ENCODE measurements at regions not wholly inside any gene's neighbourhood (a gene's known extent, or its start where the extent isn't known, plus 50 kb on each side); places are given as distances from the start of the nearest gene placed in this dataset.
"Not testable (repeated sequence)": the region's sequence is repeated elsewhere in the genome, so short reads cannot be mapped to it uniquely, and the experiment has no call there.

- Mint-ChIP-seq H3K27me3 (ENCODE audit: low read depth) (no peaks in the 10 kb centered on the region), H3K9me3 (no peaks in the 10 kb centered on the region), H3K36me3 (ENCODE audit: insufficient read depth in 2 of 2) (no peaks in the 10 kb centered on the region), H3K27ac (no peak overlapping the region), H3K4me3 (no peak overlapping the region), H3K4me1 (ENCODE audit: low read depth) (peaks cover 5% of the 10 kb centered on the region)
- DNase-seq (no peak), ATAC-seq (replicated peaks in 1 of 2) (no peak)
Observed at GRCh38 chr16:29311461-29312344, 94.8 kb downstream of the NPIPB11 start.

GRCh38 chr16:29310852-29311314 lies 95.6 kb downstream of the NPIPB11 start:
- Mint-ChIP-seq H3K36me3 (ENCODE audit: insufficient read depth in 2 of 2) (no peaks in the 10 kb centered on the region), H3K4me3 (no peak overlapping the region), H3K9me3 (no peaks in the 10 kb centered on the region), H3K27me3 (ENCODE audit: low read depth) (no peaks in the 10 kb centered on the region), H3K4me1 (ENCODE audit: low read depth) (no peaks in the 10 kb centered on the region), H3K27ac (no peak overlapping the region)
- DNase-seq (no peak), ATAC-seq (replicated peaks in 1 of 2) (no peak)

GRCh38 chr16:29310243-29310642 lies 96.3 kb downstream of the NPIPB11 start:
- not testable (repeated sequence) for H3K4me1 Mint-ChIP-seq (ENCODE audit: low read depth); H3K9me3 Mint-ChIP-seq; DNase-seq; ATAC-seq (replicated peaks in 1 of 2); H3K36me3 Mint-ChIP-seq (ENCODE audit: insufficient read depth in 2 of 2); H3K27me3 Mint-ChIP-seq (ENCODE audit: low read depth); H3K4me3 Mint-ChIP-seq; H3K27ac Mint-ChIP-seq

- H3K4me1 Mint-ChIP-seq (ENCODE audit: low read depth); DNase-seq; H3K9me3 Mint-ChIP-seq; H3K36me3 Mint-ChIP-seq (ENCODE audit: insufficient read depth in 2 of 2); H3K4me3 Mint-ChIP-seq; ATAC-seq (replicated peaks in 1 of 2); H3K27ac Mint-ChIP-seq; H3K27me3 Mint-ChIP-seq (ENCODE audit: low read depth): not testable (repeated sequence)
Observed at GRCh38 chr16:29309601-29310000, 96.9 kb downstream of the NPIPB11 start.

GRCh38 chr16:29308644-29309546 lies 97.6 kb downstream of the NPIPB11 start:
- Mint-ChIP-seq H3K4me3 (no peak overlapping the region), H3K36me3 (ENCODE audit: insufficient read depth in 2 of 2) (no peaks in the 10 kb centered on the region), H3K27ac (no peak overlapping the region), H3K27me3 (ENCODE audit: low read depth) (no peaks in the 10 kb centered on the region), H3K4me1 (ENCODE audit: low read depth) (no peaks in the 10 kb centered on the region), H3K9me3 (no peaks in the 10 kb centered on the region)
- ATAC-seq (replicated peaks in 1 of 2), result no peak
- no peak for DNase-seq

DNA sequence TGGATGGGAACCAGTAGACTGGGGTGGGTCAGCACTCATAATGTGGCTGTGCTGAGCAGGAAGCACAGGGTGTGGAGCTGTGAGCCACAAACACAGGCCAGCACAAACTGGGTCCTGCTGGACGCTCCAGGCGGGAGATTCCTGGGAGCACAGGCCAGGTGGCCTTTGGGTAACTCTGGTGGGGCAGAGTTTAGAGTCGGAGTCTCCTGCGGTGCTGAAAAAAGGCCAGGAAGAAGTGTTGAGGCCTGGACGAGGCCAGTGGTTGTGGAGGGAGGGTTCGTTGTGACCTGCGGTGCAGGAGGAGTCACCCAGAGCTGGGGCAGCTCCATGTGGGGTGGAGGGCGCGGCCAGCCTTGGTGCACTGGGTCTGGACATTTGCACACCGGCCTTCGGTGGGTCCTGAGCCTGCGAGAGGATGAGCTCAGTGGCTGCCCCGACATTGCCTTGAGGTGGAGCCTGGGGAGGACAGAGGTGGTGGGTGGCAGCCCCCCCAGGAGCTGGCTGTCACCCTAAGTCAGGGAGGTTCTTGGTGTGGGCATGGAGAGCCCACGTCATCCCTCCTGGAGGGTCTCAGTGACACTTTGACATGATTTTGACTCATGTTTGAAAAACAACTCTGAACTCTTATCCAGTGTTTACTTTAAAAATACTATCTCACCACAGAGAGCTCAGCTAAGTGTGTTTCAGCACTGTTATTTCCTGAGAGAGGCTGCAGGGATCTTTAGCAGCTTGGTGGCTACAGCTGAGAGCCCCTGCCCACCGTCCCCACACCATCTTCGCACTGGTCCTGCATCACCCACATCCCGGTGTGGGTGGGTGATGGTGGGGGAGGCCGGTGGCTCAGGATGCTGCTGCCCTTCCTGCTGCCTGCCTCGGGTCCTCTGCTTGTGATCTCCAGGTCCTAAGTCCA lies 98.7 kb downstream of the NPIPB11 start:
- Mint-ChIP-seq H3K4me1 (ENCODE audit: low read depth) (no peaks in the 10 kb centered on the region), H3K27me3 (ENCODE audit: low read depth) (no peaks in the 10 kb centered on the region), H3K36me3 (ENCODE audit: insufficient read depth in 2 of 2) (no peaks in the 10 kb centered on the region), H3K4me3 (no peak overlapping the region), H3K27ac (no peak overlapping the region), H3K9me3 (no peaks in the 10 kb centered on the region)
- DNase-seq (no peak), ATAC-seq (replicated peaks in 1 of 2) (no peak)

GRCh38 chr16:29306943-29307597 lies 99.4 kb downstream of the NPIPB11 start:
- Mint-ChIP-seq H3K4me1 (ENCODE audit: low read depth) (no peaks in the 10 kb centered on the region), H3K27ac (peak overlapping the region; percentile 61)

GRCh38 chr16:29306201-29306600 lies 100.3 kb downstream of the NPIPB11 start:
- Mint-ChIP-seq H3K36me3 (ENCODE audit: insufficient read depth in 2 of 2) (peaks cover 0 to 2% of the 10 kb centered on the region in 2 donors), H3K27me3 (ENCODE audit: low read depth) (no peaks in the 10 kb centered on the region), H3K9me3 (no peaks in the 10 kb centered on the region), H3K4me1 (ENCODE audit: low read depth) (no peaks in the 10 kb centered on the region), H3K27ac (no peak overlapping the region), H3K4me3 (no peak overlapping the region)
- DNase-seq, result no peak
- ATAC-seq (replicated peaks in 1 of 2), result no peak

More at GRCh38 chr16:29306943-29307597, 99.4 kb downstream of the NPIPB11 start:
- Mint-ChIP-seq H3K27me3 (ENCODE audit: low read depth) (no peaks in the 10 kb centered on the region), H3K36me3 (ENCODE audit: insufficient read depth in 2 of 2) (peaks cover 0 to 2% of the 10 kb centered on the region in 2 donors), H3K9me3 (no peaks in the 10 kb centered on the region), H3K4me3 (no peak overlapping the region)
- no peak for DNase-seq
- ATAC-seq (replicated peaks in 1 of 2), result no peak

DNA sequence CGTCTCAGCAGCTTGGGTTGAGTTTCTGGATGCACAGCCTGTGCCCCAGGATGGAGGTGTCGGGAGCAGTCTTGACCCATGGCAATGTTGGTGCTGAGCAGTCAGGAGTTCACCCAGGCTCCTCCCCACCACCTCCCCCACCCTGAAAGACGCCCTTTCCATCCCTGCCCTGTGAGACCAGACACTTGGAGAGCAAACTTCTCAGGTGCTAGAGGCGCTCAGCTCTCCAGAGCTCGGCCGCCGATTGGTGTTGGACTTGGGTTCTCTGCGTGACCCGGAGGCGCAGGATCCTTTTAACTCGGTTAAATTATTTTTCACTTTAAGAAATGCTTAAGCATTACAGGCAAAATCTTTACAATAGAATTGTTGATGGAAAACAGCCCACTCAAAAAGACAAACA lies 101.5 kb downstream of the NPIPB11 start:
- ATAC-seq (replicated peaks in 1 of 2); H3K4me1 Mint-ChIP-seq (ENCODE audit: low read depth); H3K4me3 Mint-ChIP-seq: not testable (repeated sequence)

GRCh38 chr16:29304251-29304650 lies 102.3 kb downstream of the NPIPB11 start:
- Mint-ChIP-seq H3K9me3 (no peaks in the 10 kb centered on the region), H3K27me3 (ENCODE audit: low read depth) (no peaks in the 10 kb centered on the region), H3K4me3 (no peak overlapping the region), H3K36me3 (ENCODE audit: insufficient read depth in 2 of 2) (peaks cover 0 to 2% of the 10 kb centered on the region in 2 donors), H3K27ac (no peak overlapping the region), H3K4me1 (ENCODE audit: low read depth) (no peaks in the 10 kb centered on the region)
- DNase-seq (no peak), ATAC-seq (replicated peaks in 1 of 2) (no peak)

More for the DNA sequence above, 101.5 kb downstream of the NPIPB11 start:
- H3K9me3 Mint-ChIP-seq; H3K27ac Mint-ChIP-seq; H3K27me3 Mint-ChIP-seq (ENCODE audit: low read depth); H3K36me3 Mint-ChIP-seq (ENCODE audit: insufficient read depth in 2 of 2); DNase-seq: not testable (repeated sequence)

GRCh38 chr16:29303520-29303919 lies 103.0 kb downstream of the NPIPB11 start:
- Mint-ChIP-seq H3K36me3 (ENCODE audit: insufficient read depth in 2 of 2) (peaks cover 0 to 2% of the 10 kb centered on the region in 2 donors), H3K9me3 (no peaks in the 10 kb centered on the region), H3K4me3 (no peak overlapping the region), H3K27me3 (ENCODE audit: low read depth) (no peaks in the 10 kb centered on the region), H3K27ac (no peak overlapping the region), H3K4me1 (ENCODE audit: low read depth) (no peaks in the 10 kb centered on the region)
- ATAC-seq (replicated peaks in 1 of 2) (no peak), DNase-seq (no peak)

DNA sequence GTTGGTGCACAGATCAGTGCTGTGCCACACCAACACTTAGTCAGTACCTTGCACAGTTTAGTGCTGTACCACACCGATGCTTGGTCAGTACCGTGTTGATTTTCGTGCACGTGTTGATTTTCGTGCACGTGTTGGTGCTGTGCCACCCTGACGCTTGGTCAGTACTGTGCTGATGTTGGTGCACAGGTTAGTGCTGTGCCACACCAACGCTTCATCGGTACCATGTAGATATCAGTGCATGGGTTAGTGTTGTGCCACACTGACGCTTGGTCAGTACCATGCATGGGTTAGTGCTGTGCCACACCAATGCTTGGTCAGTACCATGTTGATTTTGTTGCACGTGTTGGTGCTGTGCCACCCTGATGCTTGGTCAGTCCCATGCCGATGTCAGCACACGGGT lies 103.5 kb downstream of the NPIPB11 start:
- ATAC-seq (replicated peaks in 1 of 2) (no peak), DNase-seq (no peak)
- Mint-ChIP-seq H3K4me3 (no peak overlapping the region), H3K4me1 (ENCODE audit: low read depth) (no peaks in the 10 kb centered on the region), H3K9me3 (peaks cover 0 to 1% of the 10 kb centered on the region in 2 donors), H3K27me3 (ENCODE audit: low read depth) (no peaks in the 10 kb centered on the region), H3K36me3 (ENCODE audit: insufficient read depth in 2 of 2) (peaks cover 0 to 2% of the 10 kb centered on the region in 2 donors), H3K27ac (no peak overlapping the region)

All from activated T-cell treated with anti-CD3 and anti-CD28 coated beads, Interleukin-2, amount 50 U/mL, for 72 hours (primary cell).